Naive thymus-derived CD4-positive, alpha-beta T cell (primary cell): ENCODE measurements at regions not wholly inside any gene's neighbourhood (a gene's known extent, or its start where the extent isn't known, plus 50 kb on each side); places are given as distances from the start of the nearest gene placed in this dataset.

Source experiments
- ATAC-seq: fragments of 150-1000 bp; cut with Tn5 transposase; 2 replicates; pipeline ENCODE4 v1.10.0; 2021; ENCODE audit warnings: mild to moderate bottlenecking, moderate library complexity
- CTCF ChIA-PET: fragments of 350-600 bp; sonication (Branson Sonifier 250); formaldehyde crosslinking; loops from one replicate; lab custom pipeline; 2021; ENCODE audit warnings: antibody characterized with exemption; lab: Charles Lee
- POLR2A ChIA-PET: fragments of 350-600 bp; sonication (Branson Sonifier 250); formaldehyde crosslinking; loops from one replicate; lab custom pipeline; 2021; ENCODE audit warnings: antibody characterized with exemption, inconsistent platforms; lab: Charles Lee
- DNase-seq, 9 donors: peaks; one replicate each; pipeline versions ENCODE4 v3.0.0 to v3.0.0-alpha.2; 2020 to 2022; ENCODE audit warnings: mixed read lengths in 1 of 9
- H3K27ac ChIP-seq: one replicate; pipeline ENCODE4 v1.7.0; 2013; ENCODE audit warnings: mild to moderate bottlenecking, low read depth, low read length, moderate library complexity
- H3K27me3 ChIP-seq, 2 donors: one replicate each; pipeline ENCODE4 v1.7.0; 2013; ENCODE audit warnings: low read length in 2 of 2, mild to moderate bottlenecking in 2 of 2, moderate library complexity in 2 of 2; ENCODE audit not compliant: control insufficient read depth in 2 of 2, insufficient read depth in 2 of 2
- H3K36me3 ChIP-seq, 3 experiments: 1 replicate in 2 of 3; 2 replicates in 1 of 3; pipeline ENCODE4 v1.7.0; 2013; ENCODE audit warnings: low read length in 3 of 3, mild to moderate bottlenecking in 3 of 3, moderate library complexity in 1 of 3; ENCODE audit not compliant: insufficient read depth in 3 of 3, control insufficient read depth in 2 of 3
- H3K4me1 ChIP-seq, 2 donors: one replicate each; pipeline ENCODE4 v1.7.0; 2013; ENCODE audit warnings: low read length in 2 of 2, mild to moderate bottlenecking in 2 of 2, moderate library complexity in 1 of 2; ENCODE audit not compliant: control insufficient read depth in 2 of 2, insufficient read depth in 2 of 2
- H3K4me3 ChIP-seq: 2 replicates; pipeline ENCODE4 v1.7.0; 2013; ENCODE audit warnings: mild to moderate bottlenecking, low read length
- H3K9me3 ChIP-seq, 3 experiments: 1 replicate in 2 of 3; 2 replicates in 1 of 3; pipeline ENCODE4 v1.7.0; 2013; ENCODE audit warnings: low read length in 3 of 3; ENCODE audit not compliant: control insufficient read depth in 2 of 3
- H3K27ac Mint-ChIP-seq, 9 donors: one replicate each; pipeline ENCODE4 v1.8.0; 2020 to 2022; ENCODE audit warnings: mixed read lengths in 9 of 9, mild to moderate bottlenecking in 8 of 9, moderate library complexity in 5 of 9, inconsistent platforms in 2 of 9
- H3K27me3 Mint-ChIP-seq, 5 donors: one replicate each; pipeline ENCODE4 v1.8.0; 2021 to 2022; ENCODE audit warnings: mixed read lengths in 5 of 5, mild to moderate bottlenecking in 1 of 5
- H3K36me3 Mint-ChIP-seq, 5 donors: one replicate each; pipeline ENCODE4 v1.8.0; 2020 to 2022; ENCODE audit warnings: mixed read lengths in 5 of 5, mild to moderate bottlenecking in 3 of 5, inconsistent platforms in 1 of 5
- H3K4me1 Mint-ChIP-seq, 7 donors: one replicate each; pipeline ENCODE4 v1.8.0; 2020 to 2022; ENCODE audit warnings: mixed read lengths in 7 of 7, mild to moderate bottlenecking in 3 of 7, inconsistent platforms in 1 of 7
- H3K4me3 Mint-ChIP-seq, 10 donors: one replicate each; pipeline ENCODE4 v1.8.0; 2020 to 2022; ENCODE audit warnings: mild to moderate bottlenecking in 10 of 10, mixed read lengths in 10 of 10, moderate library complexity in 6 of 10, inconsistent platforms in 2 of 10
- H3K9me3 Mint-ChIP-seq, 11 donors: one replicate each; pipeline ENCODE4 v1.8.0; 2020 to 2022; ENCODE audit warnings: mixed read lengths in 11 of 11, mild to moderate bottlenecking in 4 of 11, inconsistent platforms in 1 of 11, moderate library complexity in 1 of 11
- intact Hi-C, 2 donors: fragments of 100-400 bp; cut with micrococcal nuclease; formaldehyde crosslinking; loops; one replicate each; pipeline ENCODE4 v1.15.1; 2023

- ChIA-PET POLR2A (no interaction called here), CTCF (interaction anchor here (0.6 kb wide), 1 partner anchor 19 kb away, joined by 4 read pairs; no protein-coding TSS in a partner anchor)
- intact Hi-C loops = no loop called here
- H3K27ac ChIP-seq = no peak overlapping the region
- no peak for DNase-seq
- no peak overlapping the region for H3K4me3 ChIP-seq
- peaks cover 0 to 8% (median 0%) of the 10 kb centered on the region in 5 donors for H3K27me3 Mint-ChIP-seq
- no peak overlapping the region for H3K27ac Mint-ChIP-seq
- no peaks in the 10 kb centered on the region for H3K9me3 ChIP-seq
- H3K27me3 ChIP-seq = no peaks in the 10 kb centered on the region
- H3K36me3 ChIP-seq = no peaks in the 10 kb centered on the region
- no peaks in the 10 kb centered on the region for H3K36me3 Mint-ChIP-seq
- no peak overlapping the region for H3K4me3 Mint-ChIP-seq
- H3K4me1 Mint-ChIP-seq = no peaks in the 10 kb centered on the region
- no peaks in the 10 kb centered on the region for H3K4me1 ChIP-seq
- H3K9me3 Mint-ChIP-seq = peaks cover 0 to 4% (median 0%) of the 10 kb centered on the region in 11 donors
- ATAC-seq = no peak
These were observed 354.6 kb upstream of the AGA start for GRCh38 chr4:177796841-177797240.

GRCh38 chr4:177798161-177798560, 355.9 kb upstream of the AGA start:
- Histone ChIP-seq H3K4me3 (no peak overlapping the region), H3K9me3 (no peaks in the 10 kb centered on the region), H3K36me3 (no peaks in the 10 kb centered on the region), H3K27me3 (no peaks in the 10 kb centered on the region), H3K4me1 (no peaks in the 10 kb centered on the region), H3K27ac (no peak overlapping the region)
- intact Hi-C loops = no loop called here
- ATAC-seq = no peak
- DNase-seq = no peak
- no peak overlapping the region for H3K27ac Mint-ChIP-seq
- CTCF ChIA-PET = interaction anchor here (0.5 kb wide), 1 partner anchor 27 kb away, joined by 3 read pairs; no protein-coding TSS in a partner anchor
- H3K4me1 Mint-ChIP-seq = no peaks in the 10 kb centered on the region
- H3K9me3 Mint-ChIP-seq = peaks cover 0 to 4% (median 0%) of the 10 kb centered on the region in 11 donors
- no peak overlapping the region for H3K4me3 Mint-ChIP-seq
- peaks cover 0 to 8% (median 0%) of the 10 kb centered on the region in 5 donors for H3K27me3 Mint-ChIP-seq
- H3K36me3 Mint-ChIP-seq = no peaks in the 10 kb centered on the region
- POLR2A ChIA-PET = no interaction called here

GRCh38 chr4:177802162-177802561, 359.9 kb upstream of the AGA start:
- ChIA-PET POLR2A (no interaction called here), CTCF (no interaction called here)
- Mint-ChIP-seq H3K36me3 (no peaks in the 10 kb centered on the region), H3K4me1 (no peaks in the 10 kb centered on the region), H3K9me3 (peaks cover 0 to 5% (median 0%) of the 10 kb centered on the region in 11 donors), H3K27ac (no peak overlapping the region), H3K4me3 (no peak overlapping the region), H3K27me3 (peaks cover 0 to 6% (median 0%) of the 10 kb centered on the region in 5 donors)
- ATAC-seq (no peak), DNase-seq (no peak)
- Histone ChIP-seq H3K27me3 (no peaks in the 10 kb centered on the region), H3K9me3 (no peaks in the 10 kb centered on the region), H3K27ac (no peak overlapping the region), H3K36me3 (no peaks in the 10 kb centered on the region), H3K4me1 (no peaks in the 10 kb centered on the region), H3K4me3 (no peak overlapping the region)
- intact Hi-C loops = no loop called here

GRCh38 chr4:177802661-177803060, 360.4 kb upstream of the AGA start:
- peaks cover 0 to 6% (median 0%) of the 10 kb centered on the region in 5 donors for H3K27me3 Mint-ChIP-seq
- Histone ChIP-seq H3K36me3 (no peaks in the 10 kb centered on the region), H3K9me3 (no peaks in the 10 kb centered on the region), H3K4me1 (no peaks in the 10 kb centered on the region), H3K4me3 (no peak overlapping the region), H3K27me3 (no peaks in the 10 kb centered on the region), H3K27ac (no peak overlapping the region)
- H3K4me1 Mint-ChIP-seq = no peaks in the 10 kb centered on the region
- intact Hi-C loops = no loop called here
- H3K36me3 Mint-ChIP-seq = no peaks in the 10 kb centered on the region
- no peak overlapping the region for H3K4me3 Mint-ChIP-seq
- DNase-seq (no peak), ATAC-seq (no peak)
- ChIA-PET CTCF (no interaction called here), POLR2A (no interaction called here)
- H3K27ac Mint-ChIP-seq = no peak overlapping the region
- peaks cover 0 to 6% (median 0%) of the 10 kb centered on the region in 11 donors for H3K9me3 Mint-ChIP-seq

GRCh38 chr4:177803151-177803550, 360.9 kb upstream of the AGA start:
- Histone ChIP-seq H3K9me3 (no peaks in the 10 kb centered on the region), H3K4me3 (no peak overlapping the region), H3K36me3 (no peaks in the 10 kb centered on the region), H3K4me1 (no peaks in the 10 kb centered on the region), H3K27ac (no peak overlapping the region), H3K27me3 (no peaks in the 10 kb centered on the region)
- H3K27ac Mint-ChIP-seq = no peak overlapping the region
- ATAC-seq (no peak), DNase-seq (no peak)
- H3K27me3 Mint-ChIP-seq = peaks cover 0 to 6% (median 0%) of the 10 kb centered on the region in 5 donors
- H3K4me1 Mint-ChIP-seq = no peaks in the 10 kb centered on the region
- peaks cover 0 to 6% (median 0%) of the 10 kb centered on the region in 11 donors for H3K9me3 Mint-ChIP-seq
- intact Hi-C loops = no loop called here
- no peaks in the 10 kb centered on the region for H3K36me3 Mint-ChIP-seq
- ChIA-PET CTCF (no interaction called here), POLR2A (no interaction called here)
- no peak overlapping the region for H3K4me3 Mint-ChIP-seq

- Histone ChIP-seq H3K4me3 (no peak overlapping the region), H3K27me3 (no peaks in the 10 kb centered on the region), H3K9me3 (no peaks in the 10 kb centered on the region), H3K4me1 (no peaks in the 10 kb centered on the region), H3K27ac (no peak overlapping the region), H3K36me3 (no peaks in the 10 kb centered on the region)
- H3K36me3 Mint-ChIP-seq = no peaks in the 10 kb centered on the region
- H3K27ac Mint-ChIP-seq = no peak overlapping the region
- intact Hi-C loops = no loop called here
- no peaks in the 10 kb centered on the region for H3K4me1 Mint-ChIP-seq
- ATAC-seq (no peak), DNase-seq (no peak)
- H3K4me3 Mint-ChIP-seq = no peak overlapping the region
- peaks cover 0 to 3% (median 0%) of the 10 kb centered on the region in 11 donors for H3K9me3 Mint-ChIP-seq
- ChIA-PET POLR2A (no interaction called here), CTCF (no interaction called here)
- H3K27me3 Mint-ChIP-seq = peaks cover 0 to 4% (median 0%) of the 10 kb centered on the region in 5 donors
These were observed 367.6 kb upstream of the AGA start for GRCh38 chr4:177809791-177810190.

GRCh38 chr4:177810220-177810619, 368.0 kb upstream of the AGA start:
- Histone ChIP-seq H3K9me3 (no peaks in the 10 kb centered on the region), H3K36me3 (no peaks in the 10 kb centered on the region), H3K27me3 (no peaks in the 10 kb centered on the region), H3K27ac (no peak overlapping the region), H3K4me1 (no peaks in the 10 kb centered on the region), H3K4me3 (no peak overlapping the region)
- no peaks in the 10 kb centered on the region for H3K4me1 Mint-ChIP-seq
- ChIA-PET POLR2A (no interaction called here), CTCF (no interaction called here)
- H3K27me3 Mint-ChIP-seq = peaks cover 0 to 4% (median 0%) of the 10 kb centered on the region in 5 donors
- ATAC-seq = no peak
- H3K9me3 Mint-ChIP-seq = peaks cover 0 to 3% (median 0%) of the 10 kb centered on the region in 11 donors
- H3K36me3 Mint-ChIP-seq = no peaks in the 10 kb centered on the region
- no peak overlapping the region for H3K27ac Mint-ChIP-seq
- DNase-seq = no peak
- H3K4me3 Mint-ChIP-seq = no peak overlapping the region
- intact Hi-C loops = no loop called here
